Activated CD4-positive, alpha-beta memory T cell treated with anti-CD3 and anti-CD28 coated beads, Interleukin-2, amount 10 ng/mL, durations not matched to agents 7 days and 5 days (primary cell): ENCODE measurements at regions not wholly inside any gene's neighbourhood (a gene's known extent, or its start where the extent isn't known, plus 50 kb on each side); places are given as distances from the start of the nearest gene placed in this dataset.

Source experiments
- CTCF ChIA-PET: fragments of 350-600 bp; sonication (Branson Sonifier 250); formaldehyde crosslinking; loops from one replicate; lab custom pipeline; 2021; ENCODE audit warnings: antibody characterized with exemption, inconsistent platforms; lab: Charles Lee
- POLR2A ChIA-PET: fragments of 350-600 bp; sonication (Branson Sonifier 250); formaldehyde crosslinking; loops from one replicate; lab custom pipeline; 2021; ENCODE audit warnings: antibody characterized with exemption; lab: Charles Lee
- DNase-seq: peaks from one replicate; pipeline ENCODE4 v3.0.0-alpha.2; 2020
- H3K27ac Mint-ChIP-seq: one replicate; pipeline ENCODE4 v1.8.0; 2021; ENCODE audit warnings: mild to moderate bottlenecking, mixed read lengths
- H3K27me3 Mint-ChIP-seq: one replicate; pipeline ENCODE4 v1.8.0; 2021; ENCODE audit warnings: mixed read lengths
- H3K36me3 Mint-ChIP-seq: one replicate; pipeline ENCODE4 v1.8.0; 2021; ENCODE audit warnings: low read depth, mixed read lengths
- H3K4me1 Mint-ChIP-seq: one replicate; pipeline ENCODE4 v1.8.0; 2021; ENCODE audit warnings: mixed read lengths
- H3K4me3 Mint-ChIP-seq: one replicate; pipeline ENCODE4 v1.8.0; 2021; ENCODE audit warnings: mild to moderate bottlenecking, mixed read lengths
- H3K9me3 Mint-ChIP-seq: one replicate; pipeline ENCODE4 v1.8.0; 2021; ENCODE audit warnings: mixed read lengths

DNA sequence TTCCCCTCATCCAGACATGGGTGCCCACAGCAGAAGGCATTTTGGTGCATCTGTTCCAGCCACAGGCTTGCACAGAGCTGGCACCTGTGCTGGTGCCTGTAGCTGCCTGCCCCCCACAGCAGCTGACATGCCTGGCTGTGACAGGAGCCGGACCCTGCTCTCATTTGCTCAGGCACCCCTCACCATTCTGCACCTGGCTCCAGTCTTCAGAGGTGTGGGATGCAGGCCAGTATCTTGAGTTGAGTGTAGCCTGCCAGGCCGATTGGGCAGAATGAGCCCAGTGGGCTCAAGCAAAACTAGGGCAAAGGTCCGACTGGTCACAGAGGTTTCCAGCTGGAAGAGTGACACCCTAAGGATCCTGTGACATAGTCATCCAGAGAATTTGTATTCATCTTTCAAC lies 887.7 kb downstream of the CDH11 start:
- Mint-ChIP-seq H3K27me3 (no peaks in the 10 kb centered on the region), H3K4me1 (no peaks in the 10 kb centered on the region), H3K27ac (no peak overlapping the region), H3K4me3 (no peak overlapping the region), H3K9me3 (peaks cover 12% of the 10 kb centered on the region), H3K36me3 (no peaks in the 10 kb centered on the region)
- POLR2A ChIA-PET, result no interaction called here
- CTCF ChIA-PET, result no interaction called here
- no peak for DNase-seq

- Mint-ChIP-seq H3K9me3 (peaks cover 15% of the 10 kb centered on the region), H3K27me3 (no peaks in the 10 kb centered on the region), H3K4me3 (no peak overlapping the region), H3K27ac (no peak overlapping the region), H3K36me3 (no peaks in the 10 kb centered on the region), H3K4me1 (no peaks in the 10 kb centered on the region)
- ChIA-PET CTCF (no interaction called here), POLR2A (no interaction called here)
- no peak for DNase-seq
Observed at GRCh38 chr16:64225696-64226095, 896.2 kb downstream of the CDH11 start.

DNA sequence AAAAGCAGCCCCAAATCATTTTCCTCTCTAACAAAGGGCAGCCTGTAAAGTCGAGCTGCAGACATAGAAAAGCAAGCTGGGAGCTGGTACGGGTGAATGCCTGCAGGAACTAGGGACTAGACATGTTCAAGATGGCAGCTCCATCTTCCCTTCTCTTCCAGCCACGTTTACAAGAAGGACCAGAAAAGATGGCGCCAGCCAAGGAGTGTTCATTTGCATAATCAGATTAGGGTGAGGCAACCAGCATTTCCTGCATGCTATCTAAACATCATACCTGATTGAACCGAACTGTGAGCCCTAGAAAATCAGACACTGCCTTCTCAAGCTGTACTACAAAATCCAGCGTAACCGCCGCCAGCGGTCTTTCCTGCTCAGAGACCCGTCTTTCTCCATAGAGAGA lies 896.8 kb downstream of the CDH11 start:
- ChIA-PET POLR2A (no interaction called here), CTCF (no interaction called here)
- Mint-ChIP-seq H3K4me1 (no peaks in the 10 kb centered on the region), H3K9me3 (peaks cover 12% of the 10 kb centered on the region), H3K4me3 (no peak overlapping the region), H3K36me3 (no peaks in the 10 kb centered on the region), H3K27ac (no peak overlapping the region), H3K27me3 (no peaks in the 10 kb centered on the region)
- DNase-seq, result no peak

- Mint-ChIP-seq H3K36me3 (no peaks in the 10 kb centered on the region), H3K9me3 (peaks cover 9% of the 10 kb centered on the region), H3K27me3 (no peaks in the 10 kb centered on the region), H3K27ac (no peak overlapping the region), H3K4me3 (no peak overlapping the region), H3K4me1 (no peaks in the 10 kb centered on the region)
- ChIA-PET CTCF (no interaction called here), POLR2A (no interaction called here)
- no peak for DNase-seq
Observed at GRCh38 chr16:64217789-64218535, 903.9 kb downstream of the CDH11 start.

DNA sequence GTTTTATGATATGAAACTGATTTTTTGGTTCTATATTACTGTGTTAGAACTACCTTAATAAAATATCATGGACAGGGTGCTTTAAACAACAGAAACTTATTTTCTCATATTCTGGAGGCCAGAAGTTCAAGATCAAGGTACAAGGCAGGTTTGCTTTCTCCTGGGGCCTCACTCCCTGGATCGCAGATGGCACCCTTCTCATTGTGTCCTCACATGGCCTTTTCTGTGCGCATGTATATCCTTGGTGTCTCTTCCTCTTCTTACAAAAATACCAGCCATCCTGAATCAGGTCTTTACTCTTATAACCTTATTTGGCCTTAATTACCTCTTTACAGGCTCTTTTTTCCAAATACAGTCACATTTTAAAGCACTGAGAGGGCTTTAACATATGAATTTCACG lies 906.1 kb downstream of the CDH11 start:
- ChIA-PET POLR2A (no interaction called here), CTCF (no interaction called here)
- H3K9me3 Mint-ChIP-seq, result peaks cover 12% of the 10 kb centered on the region
- no peak overlapping the region for H3K27ac Mint-ChIP-seq
- no peak overlapping the region for H3K4me3 Mint-ChIP-seq
- no peak for DNase-seq
- no peaks in the 10 kb centered on the region for H3K36me3 Mint-ChIP-seq
- no peaks in the 10 kb centered on the region for H3K4me1 Mint-ChIP-seq
- no peaks in the 10 kb centered on the region for H3K27me3 Mint-ChIP-seq

GRCh38 chr16:64211331-64211730 lies 910.5 kb downstream of the CDH11 start:
- Mint-ChIP-seq H3K9me3 (peaks cover 14% of the 10 kb centered on the region), H3K36me3 (no peaks in the 10 kb centered on the region), H3K4me3 (no peak overlapping the region), H3K27me3 (no peaks in the 10 kb centered on the region), H3K4me1 (no peaks in the 10 kb centered on the region), H3K27ac (no peak overlapping the region)
- ChIA-PET CTCF (no interaction called here), POLR2A (no interaction called here)
- DNase-seq, result no peak

DNA sequence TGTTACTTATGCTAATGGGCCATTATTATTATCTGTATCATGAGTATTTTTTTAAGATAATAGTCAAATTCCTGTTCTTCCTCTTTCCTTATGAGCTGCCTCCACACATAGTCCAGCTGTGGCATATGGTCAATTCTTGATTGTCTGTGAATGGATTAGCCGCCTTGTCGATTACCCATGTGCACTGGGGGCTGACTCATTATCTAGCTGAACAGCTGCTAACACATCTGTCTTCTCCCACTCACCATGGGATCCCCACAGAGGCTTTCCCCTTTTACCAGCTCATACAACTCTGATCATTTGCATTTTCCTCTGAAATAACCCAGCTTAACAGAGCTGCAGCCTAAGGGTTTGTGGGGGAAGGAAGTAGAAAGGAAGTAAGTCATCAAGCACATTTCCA lies 915.0 kb downstream of the CDH11 start:
- Mint-ChIP-seq H3K4me3 (no peak overlapping the region), H3K27ac (no peak overlapping the region), H3K4me1 (no peaks in the 10 kb centered on the region), H3K36me3 (no peaks in the 10 kb centered on the region), H3K27me3 (no peaks in the 10 kb centered on the region), H3K9me3 (peaks cover 25% of the 10 kb centered on the region)
- POLR2A ChIA-PET, result no interaction called here
- no peak for DNase-seq
- CTCF ChIA-PET, result no interaction called here

DNA sequence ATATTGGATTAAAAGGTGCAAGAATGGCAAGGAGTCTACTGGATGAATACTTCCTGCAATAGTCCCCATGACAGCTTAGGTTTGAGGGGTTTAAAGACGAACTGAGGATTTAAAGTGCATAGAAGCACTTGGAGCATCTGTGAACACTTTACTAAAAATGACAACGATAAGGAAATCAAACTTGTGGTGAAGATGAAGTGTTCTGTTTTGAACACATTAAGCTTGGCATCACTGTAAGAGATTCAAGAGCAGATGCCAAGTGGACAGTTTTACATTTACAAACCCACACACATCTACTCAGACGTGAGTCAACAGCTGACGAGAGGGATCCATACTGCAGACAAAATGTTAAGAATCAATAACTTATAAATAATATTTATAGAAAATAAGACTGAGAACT lies 918.7 kb downstream of the CDH11 start:
- ChIA-PET CTCF (no interaction called here), POLR2A (no interaction called here)
- H3K27me3 Mint-ChIP-seq, result no peaks in the 10 kb centered on the region
- H3K36me3 Mint-ChIP-seq, result no peaks in the 10 kb centered on the region
- H3K9me3 Mint-ChIP-seq, result peaks cover 18% of the 10 kb centered on the region
- no peak overlapping the region for H3K4me3 Mint-ChIP-seq
- DNase-seq, result no peak
- H3K27ac Mint-ChIP-seq, result no peak overlapping the region
- H3K4me1 Mint-ChIP-seq, result no peaks in the 10 kb centered on the region

- Mint-ChIP-seq H3K4me1 (no peaks in the 10 kb centered on the region), H3K9me3 (peaks cover 14% of the 10 kb centered on the region), H3K27ac (no peak overlapping the region), H3K27me3 (no peaks in the 10 kb centered on the region), H3K36me3 (no peaks in the 10 kb centered on the region), H3K4me3 (no peak overlapping the region)
- ChIA-PET CTCF (no interaction called here), POLR2A (no interaction called here)
- DNase-seq, result no peak
Observed at GRCh38 chr16:64202571-64202970, 919.3 kb downstream of the CDH11 start.

- Mint-ChIP-seq H3K36me3 (no peaks in the 10 kb centered on the region), H3K4me1 (no peaks in the 10 kb centered on the region), H3K4me3 (no peak overlapping the region), H3K27ac (no peak overlapping the region), H3K27me3 (no peaks in the 10 kb centered on the region), H3K9me3 (peaks cover 4% of the 10 kb centered on the region)
- ChIA-PET CTCF (no interaction called here), POLR2A (no interaction called here)
- no peak for DNase-seq
Observed at GRCh38 chr16:64196444-64196843, 925.4 kb downstream of the CDH11 start.

DNA sequence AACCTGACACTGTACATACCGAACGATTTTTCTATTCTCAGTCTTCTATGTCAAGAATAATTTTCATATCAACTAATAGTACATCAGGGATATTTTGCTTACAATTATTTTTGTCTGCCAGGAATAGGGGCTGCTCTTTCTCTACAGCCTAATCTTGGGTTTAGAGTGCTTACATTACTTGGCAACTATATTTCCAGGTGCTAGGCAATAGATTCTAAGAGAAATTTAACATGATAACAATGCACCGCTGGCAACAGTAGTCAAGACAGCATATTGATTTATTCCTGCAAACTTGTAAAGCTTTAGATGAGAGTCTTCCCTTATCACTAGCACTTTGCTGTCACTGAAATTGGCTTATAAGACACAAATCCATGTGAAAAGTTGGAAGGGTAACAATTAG lies 935.9 kb downstream of the CDH11 start:
- no peaks in the 10 kb centered on the region for H3K4me1 Mint-ChIP-seq
- H3K36me3 Mint-ChIP-seq, result no peaks in the 10 kb centered on the region
- no peak for DNase-seq
- H3K4me3 Mint-ChIP-seq, result no peak overlapping the region
- H3K9me3 Mint-ChIP-seq, result peaks cover 11% of the 10 kb centered on the region
- H3K27ac Mint-ChIP-seq, result no peak overlapping the region
- ChIA-PET POLR2A (no interaction called here), CTCF (no interaction called here)
- H3K27me3 Mint-ChIP-seq, result no peaks in the 10 kb centered on the region

DNA sequence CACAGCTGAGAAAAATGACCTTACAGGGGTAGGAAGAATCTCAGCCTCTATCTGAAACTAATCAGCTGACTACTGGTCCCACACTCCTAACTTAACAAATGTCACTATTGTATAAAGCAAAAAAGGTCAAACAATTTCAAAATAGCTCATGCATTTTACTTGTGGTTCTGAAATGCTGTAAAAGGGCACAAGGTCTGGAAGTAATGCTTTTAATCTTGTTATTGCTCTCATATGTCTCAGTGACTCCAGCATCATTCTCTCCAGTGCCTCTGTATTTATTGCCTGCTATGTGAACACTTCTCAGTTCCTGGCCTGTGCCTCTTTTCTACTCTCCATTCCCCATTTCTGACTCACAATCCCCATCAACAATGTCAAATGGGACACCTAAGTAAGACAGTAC lies 937.7 kb downstream of the CDH11 start:
- H3K4me3 Mint-ChIP-seq, result no peak overlapping the region
- H3K4me1 Mint-ChIP-seq, result no peaks in the 10 kb centered on the region
- no peak overlapping the region for H3K27ac Mint-ChIP-seq
- no peaks in the 10 kb centered on the region for H3K36me3 Mint-ChIP-seq
- DNase-seq, result no peak
- ChIA-PET CTCF (no interaction called here), POLR2A (no interaction called here)
- no peaks in the 10 kb centered on the region for H3K27me3 Mint-ChIP-seq
- H3K9me3 Mint-ChIP-seq, result peaks cover 19% of the 10 kb centered on the region

GRCh38 chr16:64182985-64183384 lies 938.9 kb downstream of the CDH11 start:
- DNase-seq, result no peak
- ChIA-PET CTCF (no interaction called here), POLR2A (no interaction called here)
- H3K4me1 Mint-ChIP-seq, result no peaks in the 10 kb centered on the region
- no peaks in the 10 kb centered on the region for H3K27me3 Mint-ChIP-seq
- no peak overlapping the region for H3K4me3 Mint-ChIP-seq
- H3K9me3 Mint-ChIP-seq, result peaks cover 20% of the 10 kb centered on the region
- no peaks in the 10 kb centered on the region for H3K36me3 Mint-ChIP-seq
- H3K27ac Mint-ChIP-seq, result no peak overlapping the region

- H3K36me3 Mint-ChIP-seq, result no peaks in the 10 kb centered on the region
- peaks cover 24% of the 10 kb centered on the region for H3K9me3 Mint-ChIP-seq
- H3K4me3 Mint-ChIP-seq, result no peak overlapping the region
- H3K27me3 Mint-ChIP-seq, result no peaks in the 10 kb centered on the region
- H3K27ac Mint-ChIP-seq, result no peak overlapping the region
- CTCF ChIA-PET, result no interaction called here
- POLR2A ChIA-PET, result no interaction called here
- H3K4me1 Mint-ChIP-seq, result no peaks in the 10 kb centered on the region
- DNase-seq, result no peak
Observed at GRCh38 chr16:64181271-64181925, 940.5 kb downstream of the CDH11 start.
